Retinal pigment epithelial cell (primary cell): ENCODE measurements at regions not wholly inside any gene's neighbourhood (a gene's known extent, or its start where the extent isn't known, plus 50 kb on each side); places are given as distances from the start of the nearest gene placed in this dataset.
A peak's percentile ranks its signal among the peaks of the same experiment; 100 is the strongest.

Experiments used
- DNase-seq: peaks from one replicate; pipeline ENCODE4 v3.0.0-alpha.2; 2010; ENCODE audit warnings: low read depth
- H3K4me3 ChIP-seq: 2 replicates; pipeline ENCODE4 v1.5.1; 2011; ENCODE audit warnings: mild to moderate bottlenecking, low read length, control low read depth, moderate library complexity
- CTCF ChIP-seq: conservative IDR thresholded peaks from 2 replicates; pipeline ENCODE4 v1.5.1; 2011; ENCODE audit warnings: low read depth, low read length, control low read depth, inconsistent platforms

- no peak for TF ChIP-seq CTCF
- no peak for DNase-seq
- no peak overlapping the region for H3K4me3 ChIP-seq
These were observed 565.6 kb downstream of the MTRR start for GRCh38 chr5:8434501-8434900.

- no peak for TF ChIP-seq CTCF
- DNase-seq = peak; percentile 5
- no peak overlapping the region for H3K4me3 ChIP-seq
These were observed 568.0 kb downstream of the MTRR start for GRCh38 chr5:8436924-8437323.

- H3K4me3 ChIP-seq = no peak overlapping the region
- no peak for DNase-seq
- no peak for TF ChIP-seq CTCF
These were observed 576.2 kb downstream of the MTRR start for GRCh38 chr5:8445139-8445538.

GRCh38 chr5:8446179-8446578 is 577.2 kb downstream of the MTRR start:
- no peak for DNase-seq
- no peak for TF ChIP-seq CTCF
- no peak overlapping the region for H3K4me3 ChIP-seq

GRCh38 chr5:8456846-8457186 is 587.9 kb downstream of the MTRR start:
- peak overlapping the region; percentile 66 for H3K4me3 ChIP-seq
- no peak for TF ChIP-seq CTCF
- no peak for DNase-seq

- DNase-seq = peak; percentile 79
- H3K4me3 ChIP-seq = peak overlapping the region; percentile 66
- TF ChIP-seq CTCF = no peak
These were observed 588.5 kb downstream of the MTRR start for GRCh38 chr5:8457187-8458037.

- peak; percentile 5 for DNase-seq
These were observed 589.1 kb downstream of the MTRR start for GRCh38 chr5:8458038-8458383.

More at GRCh38 chr5:8458038-8458383, 589.1 kb downstream of the MTRR start:
- TF ChIP-seq CTCF = no peak
- peak overlapping the region; percentile 66 for H3K4me3 ChIP-seq
